GM19238 (cell line): ENCODE measurements at regions not wholly inside any gene's neighbourhood (a gene's known extent, or its start where the extent isn't known, plus 50 kb on each side); places are given as distances from the start of the nearest gene placed in this dataset.
"Not testable (repeated sequence)": the region's sequence is repeated elsewhere in the genome, so short reads cannot be mapped to it uniquely, and the experiment has no call there.

Experiments
- DNase-seq: peaks from one replicate; pipeline ENCODE4 v3.0.0; 2011; ENCODE audit warnings: low spot score; ENCODE audit not compliant: insufficient read length

- no peak for DNase-seq
Observed at GRCh38 chr2:16192416-16193216, 252.3 kb downstream of the MYCN start.

- DNase-seq = no peak
Observed at GRCh38 chr2:16191431-16192200, 251.3 kb downstream of the MYCN start.

GRCh38 chr2:16190446-16191270 is 250.3 kb downstream of the MYCN start:
- no peak for DNase-seq

GRCh38 chr2:16189836-16190160 is 249.4 kb downstream of the MYCN start:
- no peak for DNase-seq

- DNase-seq = no peak
Observed at GRCh38 chr2:16189029-16189835, 248.9 kb downstream of the MYCN start.

- DNase-seq = no peak
Observed at GRCh38 chr2:16188261-16188890, 248.0 kb downstream of the MYCN start.

GRCh38 chr2:16187482-16187817 is 247.1 kb downstream of the MYCN start:
- DNase-seq = no peak

- no peak for DNase-seq
Observed at GRCh38 chr2:16186661-16187481, 246.5 kb downstream of the MYCN start.

- no peak for DNase-seq
Observed at GRCh38 chr2:16185801-16186272, 245.5 kb downstream of the MYCN start.

- DNase-seq = no peak
Observed at GRCh38 chr2:16184945-16185660, 244.8 kb downstream of the MYCN start.

GRCh38 chr2:16184341-16184890 is 244.1 kb downstream of the MYCN start:
- DNase-seq = no peak

GRCh38 chr2:16183345-16183744 is 243.0 kb downstream of the MYCN start:
- DNase-seq = no peak

GRCh38 chr2:16182841-16183240 is 242.5 kb downstream of the MYCN start:
- DNase-seq = no peak

- not testable (repeated sequence) for DNase-seq
Observed at GRCh38 chr2:16182311-16182815, 242.0 kb downstream of the MYCN start.

- DNase-seq = no peak
Observed at GRCh38 chr2:16181741-16182090, 241.4 kb downstream of the MYCN start.

GRCh38 chr2:16181062-16181740 is 240.9 kb downstream of the MYCN start:
- no peak for DNase-seq

- DNase-seq = no peak
Observed at GRCh38 chr2:16180631-16181030, 240.3 kb downstream of the MYCN start.
